ENCODE measurements at regions not wholly inside any gene's neighbourhood (a gene's known extent, or its start where the extent isn't known, plus 50 kb on each side); places are given as distances from the start of the nearest gene placed in this dataset.

DNA sequence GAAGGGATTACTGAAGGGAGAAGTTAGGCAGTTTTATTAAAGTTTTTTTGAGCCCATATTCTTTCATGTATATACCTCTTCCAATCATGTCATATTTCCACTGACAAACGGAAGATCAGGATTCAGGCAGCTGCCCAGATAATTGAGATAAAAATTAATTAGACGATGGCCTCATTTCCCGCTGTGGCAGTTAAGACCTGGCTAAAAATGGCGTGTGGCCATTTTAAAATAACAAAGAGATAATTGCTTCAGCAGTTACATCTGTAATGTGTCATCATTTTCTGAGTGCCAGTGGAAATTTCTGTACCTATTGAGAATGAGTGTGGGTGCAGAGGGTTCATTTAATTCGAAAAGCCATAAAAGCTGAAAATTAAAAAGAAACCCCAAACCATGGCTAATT is 215.1 kb downstream of the STK31 start:
- Mint-ChIP-seq H3K27me3 (ENCODE audit: low read depth) (no peaks in the 10 kb centered on the region), H3K4me1 (no peaks in the 10 kb centered on the region), H3K27ac (no peak overlapping the region), H3K4me3 (no peak overlapping the region), H3K9me3 (no peaks in the 10 kb centered on the region), H3K36me3 (ENCODE audit: low read depth) (no peaks in the 10 kb centered on the region)
- TF ChIP-seq, protein P1, sequence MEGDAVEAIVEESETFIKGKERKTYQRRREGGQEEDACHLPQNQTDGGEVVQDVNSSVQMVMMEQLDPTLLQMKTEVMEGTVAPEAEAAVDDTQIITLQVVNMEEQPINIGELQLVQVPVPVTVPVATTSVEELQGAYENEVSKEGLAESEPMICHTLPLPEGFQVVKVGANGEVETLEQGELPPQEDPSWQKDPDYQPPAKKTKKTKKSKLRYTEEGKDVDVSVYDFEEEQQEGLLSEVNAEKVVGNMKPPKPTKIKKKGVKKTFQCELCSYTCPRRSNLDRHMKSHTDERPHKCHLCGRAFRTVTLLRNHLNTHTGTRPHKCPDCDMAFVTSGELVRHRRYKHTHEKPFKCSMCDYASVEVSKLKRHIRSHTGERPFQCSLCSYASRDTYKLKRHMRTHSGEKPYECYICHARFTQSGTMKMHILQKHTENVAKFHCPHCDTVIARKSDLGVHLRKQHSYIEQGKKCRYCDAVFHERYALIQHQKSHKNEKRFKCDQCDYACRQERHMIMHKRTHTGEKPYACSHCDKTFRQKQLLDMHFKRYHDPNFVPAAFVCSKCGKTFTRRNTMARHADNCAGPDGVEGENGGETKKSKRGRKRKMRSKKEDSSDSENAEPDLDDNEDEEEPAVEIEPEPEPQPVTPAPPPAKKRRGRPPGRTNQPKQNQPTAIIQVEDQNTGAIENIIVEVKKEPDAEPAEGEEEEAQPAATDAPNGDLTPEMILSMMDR (IDR thresholded peaks at IDR 0.05; ENCODE audit: unreplicated experiment in 3 of 3): no peak

DNA sequence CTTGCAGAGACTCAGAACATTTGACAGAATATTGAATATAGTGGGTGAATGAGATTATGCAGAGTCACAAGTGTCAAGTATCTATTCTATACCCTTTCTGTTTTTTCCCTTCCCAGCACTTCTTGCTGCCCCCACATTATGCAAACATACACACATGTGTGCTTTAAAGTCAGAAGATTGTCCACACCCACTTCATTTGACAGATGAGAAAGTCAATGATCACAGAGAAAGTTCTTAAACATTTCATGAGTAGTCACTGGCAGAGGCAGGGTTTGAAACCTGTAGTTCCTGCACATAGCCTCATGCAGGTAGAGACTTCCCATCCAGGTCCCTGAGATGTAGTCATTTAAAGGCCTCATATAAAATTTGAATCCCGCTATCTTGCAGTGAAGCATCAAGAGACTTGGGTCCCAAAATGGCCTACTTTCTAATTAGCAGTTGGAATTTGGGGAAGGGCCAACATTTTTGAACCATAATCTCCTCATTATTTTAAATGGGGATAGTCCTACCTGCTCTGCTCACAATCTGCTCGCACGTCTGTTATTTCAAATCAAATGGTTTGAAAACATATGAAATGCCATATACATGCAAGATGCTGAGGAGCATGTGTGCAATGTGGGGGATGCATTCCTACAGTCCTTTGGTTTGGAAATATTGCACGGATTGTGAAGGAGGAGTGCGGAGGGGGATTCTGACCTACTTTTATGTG is 217.8 kb downstream of the STK31 start:
- Mint-ChIP-seq H3K4me1 (no peaks in the 10 kb centered on the region), H3K36me3 (ENCODE audit: low read depth) (no peaks in the 10 kb centered on the region), H3K9me3 (no peaks in the 10 kb centered on the region), H3K4me3 (no peak overlapping the region), H3K27me3 (ENCODE audit: low read depth) (peaks cover 5% of the 10 kb centered on the region), H3K27ac (no peak overlapping the region)
- TF ChIP-seq, protein P1 (IDR thresholded peaks at IDR 0.05; ENCODE audit: unreplicated experiment in 3 of 3): no peak

DNA sequence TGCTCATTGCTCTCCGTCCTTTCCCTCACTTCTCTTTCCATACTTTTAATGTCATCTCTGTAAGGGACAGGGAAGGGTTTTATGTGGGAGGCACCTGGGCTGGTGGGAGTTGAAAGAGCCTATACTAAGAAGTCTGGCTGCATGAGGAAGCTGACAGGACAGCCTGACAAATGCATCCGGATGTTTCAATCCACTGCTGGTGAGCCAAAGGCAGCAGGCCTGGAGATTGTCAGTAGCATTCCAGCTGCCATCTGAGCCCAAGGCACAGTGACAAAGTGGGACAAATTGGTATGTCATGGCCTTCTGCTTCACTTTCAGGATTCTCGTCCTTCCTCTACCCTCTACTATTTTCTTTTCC is 218.4 kb downstream of the STK31 start:
- H3K9me3 Mint-ChIP-seq: no peaks in the 10 kb centered on the region
- H3K27ac Mint-ChIP-seq: no peak overlapping the region
- TF ChIP-seq, protein P1 (IDR thresholded peaks at IDR 0.05; ENCODE audit: unreplicated experiment in 3 of 3): no peak
- H3K4me3 Mint-ChIP-seq: no peak overlapping the region
- no peaks in the 10 kb centered on the region for H3K36me3 Mint-ChIP-seq (ENCODE audit: low read depth)
- no peaks in the 10 kb centered on the region for H3K4me1 Mint-ChIP-seq
- H3K27me3 Mint-ChIP-seq (ENCODE audit: low read depth): peaks cover 5% of the 10 kb centered on the region

DNA sequence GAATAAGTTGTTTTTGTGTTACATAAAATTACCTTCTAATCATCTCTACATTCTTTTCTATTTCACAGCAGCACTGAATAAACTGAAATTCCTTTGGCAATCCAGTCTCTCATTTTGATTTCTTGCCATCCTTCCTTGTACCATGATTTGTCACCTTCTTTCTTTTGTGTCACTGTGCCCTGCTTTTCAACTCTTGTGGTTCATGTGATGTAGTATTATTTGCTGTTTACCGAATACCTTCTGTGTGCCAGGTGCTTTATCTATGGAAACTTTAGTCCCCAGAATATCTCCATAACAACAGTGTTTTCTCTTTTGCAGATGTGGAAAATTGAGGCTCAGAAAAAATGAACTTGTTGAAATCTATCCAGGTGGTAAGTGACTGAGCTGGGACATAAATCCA is 220.3 kb downstream of the STK31 start:
- Mint-ChIP-seq H3K27me3 (ENCODE audit: low read depth) (peaks cover 5% of the 10 kb centered on the region), H3K27ac (no peak overlapping the region), H3K9me3 (peaks cover 5% of the 10 kb centered on the region), H3K4me3 (no peak overlapping the region), H3K36me3 (ENCODE audit: low read depth) (no peaks in the 10 kb centered on the region), H3K4me1 (no peaks in the 10 kb centered on the region)
- TF ChIP-seq, protein P1 (IDR thresholded peaks at IDR 0.05; ENCODE audit: unreplicated experiment in 3 of 3): no peak

DNA sequence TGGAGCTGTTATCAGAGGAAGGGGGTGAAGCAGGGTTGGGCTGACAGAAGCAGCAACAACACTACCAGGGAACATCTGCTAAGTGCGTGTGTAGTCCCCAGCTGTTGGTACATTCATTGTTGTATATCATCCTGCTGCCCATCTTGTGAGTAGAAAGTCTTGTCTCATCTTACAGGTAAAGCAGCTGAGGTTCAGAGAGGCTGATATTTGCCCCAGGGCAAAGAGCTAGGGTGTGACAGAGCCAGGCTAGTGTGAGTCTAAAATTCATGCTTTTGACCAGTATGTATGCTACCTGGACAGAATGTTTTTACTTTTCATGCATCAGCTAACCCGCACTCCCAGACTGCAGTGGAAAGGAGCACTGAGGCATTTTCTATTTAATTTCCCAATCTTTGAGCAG is 221.6 kb downstream of the STK31 start:
- Mint-ChIP-seq H3K36me3 (ENCODE audit: low read depth) (no peaks in the 10 kb centered on the region), H3K27ac (no peak overlapping the region), H3K27me3 (ENCODE audit: low read depth) (peaks cover 5% of the 10 kb centered on the region), H3K9me3 (peaks cover 9% of the 10 kb centered on the region), H3K4me1 (no peaks in the 10 kb centered on the region), H3K4me3 (no peak overlapping the region)
- TF ChIP-seq, protein P1 (IDR thresholded peaks at IDR 0.05; ENCODE audit: unreplicated experiment in 3 of 3): no peak

DNA sequence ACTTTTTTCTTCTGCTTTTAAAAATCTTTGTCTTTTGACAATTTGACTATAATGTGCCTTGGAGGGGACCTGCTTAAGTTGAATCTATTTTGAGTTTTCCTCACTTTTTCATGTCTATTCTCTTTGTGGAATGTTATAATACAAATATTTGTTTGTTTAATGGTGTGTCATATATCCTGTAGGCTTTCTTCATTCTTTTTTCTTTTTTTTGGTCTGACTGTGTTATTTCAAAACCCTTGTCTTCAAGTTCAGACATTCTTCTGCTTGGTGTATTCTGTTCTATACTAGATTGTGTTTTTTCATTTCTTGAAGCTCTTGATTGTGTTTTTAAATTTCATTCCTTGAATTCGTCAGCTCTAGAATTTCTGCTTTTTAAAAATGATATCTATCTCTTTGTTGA is 228.2 kb downstream of the STK31 start:
- Mint-ChIP-seq H3K9me3 (peaks cover 9% of the 10 kb centered on the region), H3K36me3 (ENCODE audit: low read depth) (no peaks in the 10 kb centered on the region), H3K4me1 (no peaks in the 10 kb centered on the region), H3K4me3 (no peak overlapping the region), H3K27me3 (ENCODE audit: low read depth) (no peaks in the 10 kb centered on the region), H3K27ac (no peak overlapping the region)
- TF ChIP-seq, protein P1 (IDR thresholded peaks at IDR 0.05; ENCODE audit: unreplicated experiment in 3 of 3): no peak
